Neural progenitor cell (in vitro differentiated cells): ENCODE measurements at regions not wholly inside any gene's neighbourhood (a gene's known extent, or its start where the extent isn't known, plus 50 kb on each side); places are given as distances from the start of the nearest gene placed in this dataset.
A peak's percentile ranks its signal among the peaks of the same experiment; 100 is the strongest.
"Not testable (repeated sequence)": the region's sequence is repeated elsewhere in the genome, so short reads cannot be mapped to it uniquely, and the experiment has no call there.

Experiments used
- DNase-seq: peaks from one replicate; pipeline ENCODE4 v3.0.0-alpha.2; 2016; ENCODE audit warnings: low spot score
- H2AFZ ChIP-seq: fragments of 200-600 bp; sonication (generic); replicated peaks from 2 replicates; pipeline ENCODE4 v1.6.1; 2016; ENCODE audit warnings: antibody characterized with exemption
- H3F3A ChIP-seq: fragments of 200-600 bp; sonication (generic); 2 replicates; pipeline ENCODE4 v1.6.1; 2016; ENCODE audit warnings: antibody characterized with exemption, low read depth
- H3K27ac ChIP-seq: fragments of 200-600 bp; sonication (generic); 2 replicates; pipeline ENCODE4 v1.5.1; 2016; ENCODE audit warnings: mild to moderate bottlenecking
- H3K27me3 ChIP-seq: fragments of 200-600 bp; sonication (generic); 2 replicates; pipeline ENCODE4 v1.6.1; 2016; ENCODE audit warnings: mild to moderate bottlenecking, moderate library complexity
- H3K36me3 ChIP-seq: fragments of 200-600 bp; sonication (generic); 2 replicates; pipeline ENCODE4 v1.5.1; 2016
- H3K4me1 ChIP-seq: fragments of 200-600 bp; sonication (generic); 2 replicates; pipeline ENCODE4 v1.6.1; 2016; ENCODE audit warnings: mixed run types
- H3K4me2 ChIP-seq: fragments of 200-600 bp; sonication (generic); 2 replicates; pipeline ENCODE4 v1.6.1; 2016
- H3K4me3 ChIP-seq: fragments of 200-600 bp; sonication (generic); 2 replicates; pipeline ENCODE4 v1.5.1; 2016
- H3K79me2 ChIP-seq: fragments of 200-600 bp; sonication (generic); 2 replicates; pipeline ENCODE4 v1.6.1; 2016; ENCODE audit warnings: low read depth
- H3K9ac ChIP-seq: fragments of 200-600 bp; sonication (generic); 2 replicates; pipeline ENCODE4 v1.6.1; 2016
- H3K9me3 ChIP-seq: fragments of 200-600 bp; sonication (generic); 2 replicates; pipeline ENCODE4 v1.5.1; 2016; ENCODE audit warnings: low read depth
- H4K20me1 ChIP-seq: fragments of 200-600 bp; sonication (generic); 2 replicates; pipeline ENCODE4 v1.6.1; 2016; ENCODE audit warnings: low read depth
- H3K27ac Mint-ChIP-seq: 3 replicates; pipeline ENCODE4 v1.8.0; 2021; ENCODE audit warnings: mixed read lengths
- H3K27me3 Mint-ChIP-seq: 2 replicates; pipeline ENCODE4 v1.8.0; 2022; ENCODE audit warnings: low read depth, mild to moderate bottlenecking, inconsistent platforms, moderate library complexity, mixed read lengths; ENCODE audit not compliant: insufficient read depth
- H3K36me3 Mint-ChIP-seq: 3 replicates; pipeline ENCODE4 v1.8.0; 2021; ENCODE audit warnings: mixed read lengths
- H3K4me1 Mint-ChIP-seq: 3 replicates; pipeline ENCODE4 v1.8.0; 2021; ENCODE audit warnings: mixed read lengths
- H3K4me3 Mint-ChIP-seq: 3 replicates; pipeline ENCODE4 v1.8.0; 2021; ENCODE audit warnings: mild to moderate bottlenecking, moderate library complexity, mixed read lengths
- H3K9me3 Mint-ChIP-seq: 3 replicates; pipeline ENCODE4 v1.8.0; 2020; ENCODE audit warnings: mixed read lengths
- EZH2 ChIP-seq: fragments of 200-600 bp; sonication (generic); IDR thresholded peaks from 2 replicates; pipeline ENCODE4 v1.6.1; 2017; ENCODE audit warnings: antibody characterized with exemption, mild to moderate bottlenecking, moderate library complexity
- EZH2phosphoT487 ChIP-seq: fragments of 200-600 bp; sonication (generic); IDR thresholded peaks from 2 replicates; pipeline ENCODE4 v1.6.1; 2017; ENCODE audit warnings: antibody characterized with exemption
- TF ChIP-seq, protein P1 (sequence below): fragments of 200-600 bp; sonication (generic); IDR thresholded peaks from 2 replicates; pipeline ENCODE4 v1.5.1; 2017; ENCODE audit warnings: antibody characterized with exemption, mild to moderate bottlenecking

DNA sequence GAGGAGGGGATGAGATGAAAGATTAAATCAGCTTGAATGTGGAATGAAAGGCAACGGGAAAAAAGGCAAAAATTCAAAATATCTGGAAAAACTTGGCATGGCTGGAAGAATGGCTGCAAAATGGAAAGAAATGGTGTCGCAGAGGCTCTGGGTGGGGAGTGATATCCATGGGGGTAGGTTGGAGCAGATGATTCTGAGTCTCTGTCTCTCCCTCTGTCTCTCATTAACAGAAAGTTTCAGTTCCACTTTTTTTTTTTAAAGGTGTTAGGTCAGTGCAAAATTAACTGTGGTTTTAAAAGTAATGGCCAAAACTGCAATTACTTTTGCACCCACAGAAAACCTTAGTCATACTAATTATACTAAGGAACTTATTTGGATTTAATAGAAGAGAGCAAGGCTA, 931.1 kb upstream of the USP9Y start:
- Mint-ChIP-seq H3K36me3 (no peaks in the 10 kb centered on the region), H3K27ac (no peak overlapping the region), H3K9me3 (no peaks in the 10 kb centered on the region), H3K4me1 (no peaks in the 10 kb centered on the region), H3K27me3 (no peaks in the 10 kb centered on the region), H3K4me3 (no peak overlapping the region)
- Histone ChIP-seq H3K4me3 (no peak overlapping the region), H3K4me2 (no peak overlapping the region), H3F3A (no peaks in the 10 kb centered on the region), H3K27me3 (no peaks in the 10 kb centered on the region), H4K20me1 (no peaks in the 10 kb centered on the region), H3K36me3 (no peaks in the 10 kb centered on the region), H2AFZ (no peak overlapping the region), H3K9ac (no peak overlapping the region), H3K79me2 (no peaks in the 10 kb centered on the region), H3K4me1 (no peaks in the 10 kb centered on the region), H3K27ac (no peak overlapping the region), H3K9me3 (no peaks in the 10 kb centered on the region)
- TF ChIP-seq EZH2phosphoT487: no peak
- TF ChIP-seq EZH2: no peak
- TF ChIP-seq, protein P1, sequence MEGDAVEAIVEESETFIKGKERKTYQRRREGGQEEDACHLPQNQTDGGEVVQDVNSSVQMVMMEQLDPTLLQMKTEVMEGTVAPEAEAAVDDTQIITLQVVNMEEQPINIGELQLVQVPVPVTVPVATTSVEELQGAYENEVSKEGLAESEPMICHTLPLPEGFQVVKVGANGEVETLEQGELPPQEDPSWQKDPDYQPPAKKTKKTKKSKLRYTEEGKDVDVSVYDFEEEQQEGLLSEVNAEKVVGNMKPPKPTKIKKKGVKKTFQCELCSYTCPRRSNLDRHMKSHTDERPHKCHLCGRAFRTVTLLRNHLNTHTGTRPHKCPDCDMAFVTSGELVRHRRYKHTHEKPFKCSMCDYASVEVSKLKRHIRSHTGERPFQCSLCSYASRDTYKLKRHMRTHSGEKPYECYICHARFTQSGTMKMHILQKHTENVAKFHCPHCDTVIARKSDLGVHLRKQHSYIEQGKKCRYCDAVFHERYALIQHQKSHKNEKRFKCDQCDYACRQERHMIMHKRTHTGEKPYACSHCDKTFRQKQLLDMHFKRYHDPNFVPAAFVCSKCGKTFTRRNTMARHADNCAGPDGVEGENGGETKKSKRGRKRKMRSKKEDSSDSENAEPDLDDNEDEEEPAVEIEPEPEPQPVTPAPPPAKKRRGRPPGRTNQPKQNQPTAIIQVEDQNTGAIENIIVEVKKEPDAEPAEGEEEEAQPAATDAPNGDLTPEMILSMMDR: no peak
- DNase-seq: no peak

DNA sequence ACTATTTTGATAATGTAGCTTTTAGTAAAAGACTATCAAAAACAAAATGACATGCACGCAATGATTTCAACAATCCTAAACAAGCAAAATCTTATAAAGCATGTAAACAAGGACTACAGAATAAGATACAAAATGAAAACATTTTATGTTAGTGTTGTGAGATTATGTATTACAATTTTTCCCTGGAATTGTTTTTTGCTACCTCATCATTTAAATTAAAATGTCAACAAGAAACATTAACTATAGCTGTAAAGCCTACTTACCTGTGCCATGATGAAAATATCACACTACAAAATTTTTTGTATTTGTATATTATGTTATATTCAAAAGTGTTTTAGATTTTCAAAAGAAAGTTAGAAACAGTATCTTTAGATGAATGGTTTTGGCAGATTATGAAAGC, 921.3 kb upstream of the USP9Y start:
- H3K27me3 Mint-ChIP-seq, H3K4me3 Mint-ChIP-seq, H3K9me3 ChIP-seq, H3K4me3 ChIP-seq, H3K79me2 ChIP-seq, H3K9me3 Mint-ChIP-seq, H3K27me3 ChIP-seq, H3K4me1 Mint-ChIP-seq, DNase-seq, H3K9ac ChIP-seq, H3K4me2 ChIP-seq, H3K4me1 ChIP-seq, H3K36me3 Mint-ChIP-seq, H2AFZ ChIP-seq, H4K20me1 ChIP-seq, H3K27ac Mint-ChIP-seq, H3F3A ChIP-seq, H3K36me3 ChIP-seq, H3K27ac ChIP-seq: not testable (repeated sequence)

DNA sequence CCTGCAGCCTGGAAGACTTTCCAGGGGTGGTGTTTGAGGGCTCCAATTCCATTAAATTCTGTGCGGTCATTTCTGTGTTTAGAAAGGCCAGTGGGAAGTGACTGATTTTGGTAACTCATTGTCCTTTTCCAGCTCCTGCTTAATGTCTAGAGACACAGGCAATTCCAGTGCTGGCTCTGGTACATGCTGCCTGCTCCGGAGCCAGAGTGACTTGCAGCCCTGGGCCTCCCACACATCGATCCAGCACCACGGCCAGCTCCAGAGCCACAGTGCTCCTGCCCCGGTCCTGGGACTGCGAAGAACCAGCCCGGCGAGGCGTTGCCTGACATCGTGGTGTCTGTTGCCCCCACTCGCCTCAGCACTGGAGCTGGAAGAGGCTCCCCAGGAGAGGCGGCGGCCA, 912.0 kb upstream of the USP9Y start:
- not testable (repeated sequence) for H3K27me3 Mint-ChIP-seq, H3K27me3 ChIP-seq, H3K9ac ChIP-seq, H3K27ac ChIP-seq, H3K9me3 Mint-ChIP-seq, H3K4me1 Mint-ChIP-seq, H2AFZ ChIP-seq, H3F3A ChIP-seq, H3K4me3 ChIP-seq, H3K4me1 ChIP-seq, H3K36me3 Mint-ChIP-seq, H3K36me3 ChIP-seq, H4K20me1 ChIP-seq, H3K4me2 ChIP-seq, H3K27ac Mint-ChIP-seq, H3K4me3 Mint-ChIP-seq, H3K79me2 ChIP-seq, H3K9me3 ChIP-seq
- DNase-seq: peak; percentile 15

DNA sequence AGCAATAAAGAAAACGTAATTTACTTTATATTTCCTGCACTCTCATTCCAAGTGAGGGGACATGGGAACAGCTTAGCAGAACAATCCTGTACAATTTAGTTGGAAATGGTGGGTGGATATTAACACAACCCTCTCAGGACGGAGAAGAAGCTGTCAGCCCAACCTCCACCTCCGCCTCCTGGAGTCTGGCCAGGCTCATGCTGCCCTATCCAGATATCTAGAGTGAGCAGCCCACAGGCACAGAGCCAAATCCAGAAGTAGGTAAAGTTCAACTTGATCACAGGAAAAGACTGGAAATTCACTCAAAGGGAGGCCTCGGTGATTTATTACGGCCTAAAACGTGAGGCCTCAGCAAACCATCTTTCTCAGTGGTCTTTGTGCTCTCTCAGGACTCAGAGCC, 877.3 kb upstream of the USP9Y start:
- not testable (repeated sequence) for H3K4me1 ChIP-seq, H3K27me3 ChIP-seq, H3F3A ChIP-seq, DNase-seq, H3K4me1 Mint-ChIP-seq, H3K9me3 Mint-ChIP-seq, H3K4me3 Mint-ChIP-seq, H3K9me3 ChIP-seq, H4K20me1 ChIP-seq, H3K27me3 Mint-ChIP-seq, H3K4me2 ChIP-seq, H3K36me3 ChIP-seq, H2AFZ ChIP-seq, H3K27ac Mint-ChIP-seq, H3K36me3 Mint-ChIP-seq, H3K9ac ChIP-seq, H3K4me3 ChIP-seq, H3K79me2 ChIP-seq, H3K27ac ChIP-seq

DNA sequence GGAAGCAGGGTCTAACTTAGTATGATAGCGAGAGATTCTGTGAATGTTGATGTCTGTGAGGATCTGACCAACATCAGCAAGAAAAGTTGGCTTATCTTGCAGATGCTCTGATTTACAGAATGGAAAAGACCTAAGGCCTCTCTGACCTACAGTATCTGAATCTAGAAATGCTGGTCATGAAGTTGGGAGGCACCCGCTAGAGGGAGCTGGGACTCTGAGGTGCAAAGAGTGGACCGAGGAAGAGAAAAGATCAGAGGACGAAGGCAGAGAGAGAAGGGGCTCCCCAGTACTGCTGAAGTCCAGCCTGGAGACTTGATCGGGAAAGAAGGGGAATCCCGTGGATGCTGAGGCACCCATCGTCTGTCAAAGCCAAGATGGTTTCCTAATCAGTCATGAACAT, 866.8 kb upstream of the USP9Y start:
- H3K9me3 ChIP-seq, H3K4me1 Mint-ChIP-seq, H3K79me2 ChIP-seq, H4K20me1 ChIP-seq, DNase-seq, H3K4me3 ChIP-seq, H3K36me3 ChIP-seq, H3K4me3 Mint-ChIP-seq, H3K27me3 ChIP-seq, H3K27ac Mint-ChIP-seq, H3K4me1 ChIP-seq, H3K27ac ChIP-seq, H3K27me3 Mint-ChIP-seq, H3K9me3 Mint-ChIP-seq, H3F3A ChIP-seq, H3K36me3 Mint-ChIP-seq, H2AFZ ChIP-seq, H3K4me2 ChIP-seq, H3K9ac ChIP-seq: not testable (repeated sequence)
